Right renal cortex interstitium (tissue), 3 donors: ENCODE measurements at regions not wholly inside any gene's neighbourhood (a gene's known extent, or its start where the extent isn't known, plus 50 kb on each side); places are given as distances from the start of the nearest gene placed in this dataset.

Source experiments
- DNase-seq, 3 donors: peaks; one replicate each; pipeline ENCODE4 v3.0.0-alpha.2; 2013; ENCODE audit warnings: low read depth in 3 of 3, low spot score in 2 of 3

- DNase-seq = no peak
These were observed 157.4 kb downstream of the ANKRD30B start for GRCh38 chr18:14905350-14905749.

- DNase-seq = no peak
These were observed 158.0 kb downstream of the ANKRD30B start for GRCh38 chr18:14905979-14906378.

DNA sequence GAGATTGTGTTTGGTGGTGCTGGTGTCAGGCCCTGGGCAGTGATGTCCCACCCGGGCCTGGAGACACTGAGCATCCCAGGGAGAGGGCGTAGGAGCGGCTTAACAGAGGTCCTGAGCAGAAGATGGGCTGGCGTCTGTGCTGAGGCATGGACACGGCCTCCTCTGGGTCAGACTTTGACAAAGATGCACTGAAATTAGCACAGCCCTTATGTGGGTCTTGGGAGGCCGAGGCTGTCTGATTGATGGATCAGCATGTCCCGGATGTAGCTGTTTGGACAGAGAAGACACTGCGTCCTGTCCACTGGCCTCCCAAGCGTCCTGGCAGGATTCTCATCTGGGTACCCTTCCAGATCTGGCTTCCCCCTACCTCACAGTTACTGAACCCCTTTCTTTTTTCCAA is 159.4 kb downstream of the ANKRD30B start:
- DNase-seq = no peak

DNA sequence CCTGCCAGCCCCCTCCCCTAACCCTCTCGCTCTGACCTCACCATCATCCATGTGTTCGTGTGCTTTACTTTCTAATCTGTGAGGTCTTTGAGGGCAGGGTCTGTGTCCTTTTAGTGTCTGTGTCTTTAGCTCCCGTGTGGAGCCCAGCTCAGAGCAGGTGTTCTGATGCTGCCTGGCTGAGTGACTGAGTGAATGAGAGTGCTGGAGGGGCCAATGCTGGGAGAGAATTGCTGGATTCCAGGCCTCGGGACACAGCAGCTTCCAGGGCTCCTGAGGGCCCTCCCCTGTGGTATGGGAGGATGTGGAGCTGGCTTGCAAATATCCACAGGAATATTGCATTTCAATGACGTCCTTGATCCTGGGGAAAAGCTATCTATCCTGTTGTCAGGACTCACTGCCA is 160.6 kb downstream of the ANKRD30B start:
- no peak for DNase-seq

DNA sequence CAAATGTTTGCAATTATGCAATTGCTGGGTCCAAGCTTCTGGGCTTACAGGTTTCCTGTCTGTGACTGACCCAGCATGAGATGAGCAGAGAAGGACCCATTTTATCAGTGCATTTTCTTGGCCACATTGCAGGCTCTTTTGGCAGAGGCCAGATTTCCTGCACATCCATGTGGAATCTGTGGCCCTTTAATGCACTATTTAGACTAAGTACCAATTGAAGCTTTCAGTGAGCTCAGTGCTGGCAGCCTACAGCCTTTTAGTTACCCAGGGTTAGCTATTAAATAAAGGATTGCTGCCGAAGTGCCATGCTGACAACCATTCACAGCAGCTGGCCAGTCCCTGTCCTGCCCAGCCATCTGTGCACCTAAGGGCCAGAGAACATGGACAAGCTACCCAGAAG is 165.0 kb downstream of the ANKRD30B start:
- DNase-seq = no peak

- DNase-seq = no peak
These were observed 166.1 kb downstream of the ANKRD30B start for GRCh38 chr18:14914121-14914520.

DNA sequence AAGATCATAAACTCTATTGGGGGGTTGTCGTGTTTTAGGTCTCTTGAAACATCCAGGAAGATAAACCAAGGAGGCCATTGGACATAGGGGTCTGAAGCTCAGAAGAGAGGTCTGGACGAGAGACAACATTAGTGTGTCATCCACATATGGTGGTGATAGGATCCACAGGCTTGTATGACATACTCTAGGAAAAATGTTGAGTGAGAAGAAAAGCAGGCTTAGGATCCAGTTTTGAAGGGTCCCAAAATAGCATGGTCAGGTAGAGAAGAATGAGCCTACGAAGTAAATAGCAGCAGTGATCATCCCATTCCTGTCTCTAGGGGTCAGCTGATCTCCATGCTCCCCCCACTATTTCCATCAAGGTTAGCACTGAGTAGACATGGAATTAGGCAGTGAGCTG is 166.8 kb downstream of the ANKRD30B start:
- DNase-seq = no peak

GRCh38 chr18:14916181-14916580 is 168.2 kb downstream of the ANKRD30B start:
- DNase-seq = no peak

GRCh38 chr18:14916851-14917250 is 168.9 kb downstream of the ANKRD30B start:
- no peak for DNase-seq

DNA sequence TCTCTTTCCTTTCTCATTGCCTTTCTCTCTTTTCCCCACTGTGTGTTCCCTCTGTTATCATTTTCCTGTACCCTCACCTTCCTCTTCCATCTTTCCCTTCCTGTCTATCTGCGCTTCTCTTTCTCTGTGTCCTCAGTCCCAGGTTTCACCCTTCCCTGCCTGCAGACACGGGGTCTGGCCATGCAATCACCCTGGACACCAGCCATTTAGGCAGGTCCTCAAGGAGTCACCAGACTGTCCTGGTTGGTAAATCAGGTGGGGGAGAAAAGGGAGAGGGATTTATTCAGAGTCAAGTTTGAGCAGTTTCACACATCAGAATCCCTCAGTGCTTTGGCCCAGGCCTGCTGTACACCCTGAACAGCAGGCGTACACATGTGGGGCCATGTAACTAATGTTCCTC is 169.3 kb downstream of the ANKRD30B start:
- no peak for DNase-seq

DNA sequence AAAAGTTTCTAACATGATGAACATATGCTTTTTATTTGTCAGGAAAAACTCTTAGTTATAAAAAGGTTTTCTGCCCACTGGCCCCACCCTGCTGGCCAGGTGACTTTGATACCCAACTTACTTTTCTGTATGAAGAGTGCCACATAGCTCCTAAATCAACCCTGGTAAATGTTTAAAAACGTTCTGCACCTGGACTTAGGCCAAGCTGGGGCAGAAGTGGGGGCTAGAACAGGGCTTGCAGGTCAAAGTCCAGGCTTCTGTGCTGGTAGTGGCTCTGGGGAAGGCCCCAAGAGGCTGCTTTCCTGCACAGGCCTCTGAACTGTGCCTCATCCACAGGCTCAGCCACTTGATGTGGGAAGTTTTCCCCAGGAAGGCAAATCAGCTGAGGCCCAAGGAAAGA is 171.7 kb downstream of the ANKRD30B start:
- DNase-seq = no peak

DNA sequence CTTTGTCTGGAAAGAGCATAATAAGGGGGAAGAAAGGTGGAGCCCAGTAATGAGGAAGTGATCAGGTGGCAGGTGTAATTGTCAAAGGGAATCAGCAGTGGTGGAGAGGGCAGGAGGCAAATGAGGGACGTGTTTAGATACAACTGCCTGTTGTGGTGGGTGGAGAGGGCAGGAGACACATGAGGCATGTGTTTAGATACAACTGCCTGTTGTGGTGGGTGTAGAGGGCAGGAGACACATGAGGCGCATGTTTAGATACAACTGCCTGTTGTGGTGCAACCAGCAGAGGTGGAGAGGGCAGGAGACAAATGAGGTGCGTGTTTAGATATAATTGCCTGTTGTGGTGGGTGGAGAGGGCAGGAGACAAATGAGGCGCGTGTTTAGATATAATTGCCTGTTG is 173.1 kb downstream of the ANKRD30B start:
- no peak for DNase-seq

GRCh38 chr18:14921547-14921946 is 173.6 kb downstream of the ANKRD30B start:
- no peak for DNase-seq

DNA sequence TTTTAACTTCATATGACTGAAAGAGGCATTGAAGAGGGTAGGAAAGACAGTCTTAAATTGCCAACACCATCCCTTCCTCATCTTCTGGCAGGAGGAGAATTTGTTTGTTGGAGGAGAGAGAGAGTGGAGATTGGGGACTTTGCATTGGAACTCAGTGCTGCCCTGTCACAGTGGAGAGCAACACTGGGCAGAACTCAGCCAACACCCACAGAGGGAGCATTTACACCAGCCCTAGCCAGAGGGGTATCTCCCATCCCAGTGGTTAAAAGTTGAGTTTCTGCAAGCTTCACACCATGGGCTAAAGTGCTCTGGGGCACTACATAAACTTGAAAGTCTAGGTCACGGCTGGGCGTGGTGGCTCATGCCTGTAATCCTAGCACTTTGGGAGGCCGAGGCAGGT is 174.1 kb downstream of the ANKRD30B start:
- no peak for DNase-seq

DNA sequence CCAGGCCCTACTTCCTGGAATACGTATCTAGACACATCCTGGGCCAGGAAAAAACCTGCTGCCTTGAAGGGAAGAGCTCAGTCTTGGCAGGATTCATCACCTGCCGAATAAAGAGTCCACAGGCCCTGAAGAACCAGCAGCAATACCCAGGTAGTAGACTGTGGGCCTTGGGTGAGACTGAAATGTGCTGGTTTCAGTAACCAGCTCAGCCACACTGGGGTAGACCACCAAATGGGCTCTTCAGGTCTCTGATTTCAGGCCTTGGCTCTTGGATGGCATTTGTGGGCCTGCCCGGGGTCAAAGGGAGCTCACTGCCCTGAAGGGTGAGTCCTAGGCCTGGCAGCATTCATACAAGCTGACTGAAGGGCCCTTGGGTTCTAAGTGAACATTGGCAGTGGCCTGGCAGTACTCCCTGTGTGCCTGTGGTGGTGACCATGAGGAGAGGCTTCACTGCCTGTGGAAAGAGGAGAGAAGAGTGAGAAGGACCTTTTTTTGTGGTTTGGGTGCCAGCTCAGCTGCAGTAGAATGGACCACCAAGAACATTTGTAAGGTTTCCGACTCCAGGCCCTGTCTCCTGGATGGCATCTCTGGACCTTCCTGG is 175.1 kb downstream of the ANKRD30B start:
- no peak for DNase-seq

DNA sequence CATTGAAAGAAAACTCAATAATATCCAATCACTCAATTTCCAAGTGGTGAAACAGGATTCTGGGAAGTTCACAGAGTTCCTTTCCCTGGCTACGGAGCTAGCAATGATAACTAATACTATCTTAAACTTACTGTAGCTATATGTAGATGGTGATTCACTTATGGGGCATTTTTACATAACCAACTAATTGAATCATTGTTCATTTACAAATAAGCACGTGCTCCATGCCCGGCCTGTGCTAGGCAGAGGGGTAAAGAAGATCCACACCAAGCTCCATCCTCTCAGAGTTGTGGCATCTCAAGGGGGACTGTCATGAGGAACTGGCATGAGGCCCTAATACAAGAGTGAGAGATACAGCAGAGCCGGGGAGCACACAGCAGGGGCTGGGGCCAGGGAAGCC is 176.3 kb downstream of the ANKRD30B start:
- DNase-seq = no peak

GRCh38 chr18:14925281-14925709 is 177.3 kb downstream of the ANKRD30B start:
- no peak for DNase-seq

DNA sequence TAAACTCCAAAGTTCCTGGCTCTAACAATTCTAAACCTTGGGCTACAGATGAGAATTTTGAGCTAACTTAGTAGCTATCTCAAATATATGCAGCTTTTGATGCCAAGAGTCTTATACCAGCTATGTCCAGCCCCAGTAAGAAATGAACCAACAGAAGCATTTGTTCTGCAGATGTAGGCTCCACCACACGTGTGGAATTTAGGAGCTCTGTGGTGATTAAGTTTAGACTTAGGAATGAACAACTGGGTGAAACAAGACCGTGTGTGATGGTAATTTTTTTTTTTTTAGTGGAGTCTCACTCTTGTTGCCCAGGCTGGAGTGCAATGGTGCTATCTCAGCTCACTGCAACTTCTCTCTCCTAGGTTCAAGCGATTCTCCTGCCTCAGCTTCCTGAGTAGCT is 179.7 kb downstream of the ANKRD30B start:
- no peak for DNase-seq

DNA sequence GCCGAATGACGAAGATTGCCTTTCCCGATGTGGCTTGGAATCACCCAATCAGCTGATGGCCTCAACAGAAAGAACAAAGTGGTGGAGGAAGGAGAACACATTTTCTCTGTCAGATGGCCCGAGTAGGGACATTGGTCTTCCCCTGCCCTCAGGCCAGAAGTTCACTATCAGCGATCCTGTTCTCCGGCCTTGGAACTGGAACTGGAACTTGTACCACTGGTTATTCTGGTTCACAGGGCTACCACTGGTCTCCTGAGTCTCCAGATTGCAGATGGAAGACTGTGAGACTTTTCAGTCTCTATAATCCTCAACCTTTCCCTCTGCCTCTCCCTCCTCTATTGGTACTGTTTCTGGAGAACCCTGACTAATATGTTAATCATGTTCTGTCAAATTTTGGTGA is 180.4 kb downstream of the ANKRD30B start:
- no peak for DNase-seq

DNA sequence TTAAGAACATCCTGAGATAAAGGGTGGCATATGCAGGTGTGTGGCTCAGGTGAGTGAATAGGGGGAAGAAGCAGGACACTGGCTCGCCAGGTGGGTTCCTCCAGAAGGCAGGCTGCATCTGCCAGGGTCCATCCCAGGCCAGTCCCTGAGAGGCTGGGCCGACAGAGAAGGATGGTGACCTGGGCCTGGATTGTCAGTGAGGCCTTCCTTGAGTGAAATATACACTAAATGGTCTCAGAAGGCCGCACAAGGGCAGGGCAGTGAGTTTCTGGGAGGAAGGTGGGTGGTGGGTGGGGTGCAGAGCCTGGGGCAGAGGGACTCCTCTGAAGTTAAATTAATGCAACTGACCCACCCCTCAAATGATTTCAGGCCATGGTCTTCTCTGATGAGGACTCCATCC is 182.1 kb downstream of the ANKRD30B start:
- no peak for DNase-seq

- DNase-seq = no peak
These were observed 182.6 kb downstream of the ANKRD30B start for GRCh38 chr18:14930576-14930975.

GRCh38 chr18:14933049-14933851 is 185.3 kb downstream of the ANKRD30B start:
- DNase-seq = no peak

GRCh38 chr18:14933964-14934363 is 186.0 kb downstream of the ANKRD30B start:
- DNase-seq = no peak
